ENCODE measurements at regions not wholly inside any gene's neighbourhood (a gene's known extent, or its start where the extent isn't known, plus 50 kb on each side); places are given as distances from the start of the nearest gene placed in this dataset.
A peak's percentile ranks its signal among the peaks of the same experiment; 100 is the strongest.

- Histone ChIP-seq H3K27me3 (ENCODE audit: control insufficient read depth in 4 of 4, insufficient read depth in 4 of 4, low read length in 3 of 4) (no peaks in the 10 kb centered on the region), H3K36me3 (ENCODE audit: control insufficient read depth in 4 of 4, insufficient read depth in 3 of 4, low read depth in 1 of 4, low read length in 3 of 4) (no peaks in the 10 kb centered on the region), H3K4me3 (ENCODE audit: low read depth in 1 of 3, low read length in 3 of 3) (no peak overlapping the region), H3K9me3 (ENCODE audit: control insufficient read depth in 4 of 4, low read length in 3 of 4) (no peaks in the 10 kb centered on the region), H3K27ac (ENCODE audit: low read depth in 1 of 2, low read length in 2 of 2) (no peak overlapping the region), H3K4me1 (ENCODE audit: control insufficient read depth in 4 of 4, insufficient read depth in 4 of 4, low read length in 3 of 4) (no peaks in the 10 kb centered on the region), H3K9ac (ENCODE audit: low read depth in 1 of 2, low read length in 2 of 2) (no peak overlapping the region)
- no peak for DNase-seq (ENCODE audit: low spot score)
- 85% methylated on average over 2 of the region's 2 CpGs for WGBS
- TF ChIP-seq JUND (IDR thresholded peaks at IDR 0.05) (no peak), CTCF (IDR thresholded peaks at IDR 0.05; ENCODE audit: low read depth, low read length, missing input control) (no peak), NR2F2 (IDR thresholded peaks at IDR 0.05) (no peak), MAX (IDR thresholded peaks at IDR 0.05) (no peak), TAF1 (conservative IDR thresholded peaks at IDR 0.05) (no peak), HNF4G (IDR thresholded peaks at IDR 0.05) (no peak), RXRA (IDR thresholded peaks at IDR 0.05) (no peak)
Observed at GRCh38 chr1:229035748-229036082, 235.2 kb upstream of the RAB4A start.

- Histone ChIP-seq H3K36me3 (ENCODE audit: control insufficient read depth in 4 of 4, insufficient read depth in 3 of 4, low read depth in 1 of 4, low read length in 3 of 4) (no peaks in the 10 kb centered on the region), H3K27ac (ENCODE audit: low read depth in 1 of 2, low read length in 2 of 2) (no peak overlapping the region), H3K27me3 (ENCODE audit: control insufficient read depth in 4 of 4, insufficient read depth in 4 of 4, low read length in 3 of 4) (no peaks in the 10 kb centered on the region), H3K9me3 (ENCODE audit: control insufficient read depth in 4 of 4, low read length in 3 of 4) (no peaks in the 10 kb centered on the region), H3K4me3 (ENCODE audit: low read depth in 1 of 3, low read length in 3 of 3) (no peak overlapping the region), H3K4me1 (ENCODE audit: control insufficient read depth in 4 of 4, insufficient read depth in 4 of 4, low read length in 3 of 4) (no peaks in the 10 kb centered on the region), H3K9ac (ENCODE audit: low read depth in 1 of 2, low read length in 2 of 2) (no peak overlapping the region)
- DNase-seq (ENCODE audit: low spot score) = peak; percentile 14
- WGBS = 94% methylated on average over 4 of the region's 4 CpGs
- TF ChIP-seq GABPA (IDR thresholded peaks at IDR 0.05 in 1 of 2, conservative IDR thresholded peaks at IDR 0.05 in 1 of 2) = no peak
- TF ChIP-seq FOXA2 (IDR thresholded peaks at IDR 0.05) = no peak
- no peak for TF ChIP-seq MAX (IDR thresholded peaks at IDR 0.05)
- TF ChIP-seq HNF4A (conservative IDR thresholded peaks at IDR 0.05) = no peak
- no peak for TF ChIP-seq RXRA (IDR thresholded peaks at IDR 0.05)
- TF ChIP-seq FOXA1 (IDR thresholded peaks at IDR 0.05) = no peak
- TF ChIP-seq ZBTB33 (IDR thresholded peaks at IDR 0.05) = no peak
- TF ChIP-seq RAD21 (IDR thresholded peaks at IDR 0.05) = no peak
- no peak for TF ChIP-seq ATF3 (IDR thresholded peaks at IDR 0.05)
- no peak for TF ChIP-seq REST (IDR thresholded peaks at IDR 0.05)
- no peak for TF ChIP-seq SP1 (IDR thresholded peaks at IDR 0.05)
Observed at GRCh38 chr1:229037806-229038405, 233.0 kb upstream of the RAB4A start.

Data from liver (tissue), 8 donors.